HG03378 (cell line): ENCODE measurements at regions not wholly inside any gene's neighbourhood (a gene's known extent, or its start where the extent isn't known, plus 50 kb on each side); places are given as distances from the start of the nearest gene placed in this dataset.

Source experiments
- ATAC-seq: cut with Tn5 transposase; IDR thresholded peaks from one replicate; pipeline ENCODE4 v1.9.1; 2021; ENCODE audit warnings: mild to moderate bottlenecking, moderate library complexity; ENCODE audit not compliant: unreplicated experiment

- no peak for ATAC-seq
Observed at GRCh38 chr17:74099442-74100340, 103.8 kb upstream of the RPL38 start.

DNA sequence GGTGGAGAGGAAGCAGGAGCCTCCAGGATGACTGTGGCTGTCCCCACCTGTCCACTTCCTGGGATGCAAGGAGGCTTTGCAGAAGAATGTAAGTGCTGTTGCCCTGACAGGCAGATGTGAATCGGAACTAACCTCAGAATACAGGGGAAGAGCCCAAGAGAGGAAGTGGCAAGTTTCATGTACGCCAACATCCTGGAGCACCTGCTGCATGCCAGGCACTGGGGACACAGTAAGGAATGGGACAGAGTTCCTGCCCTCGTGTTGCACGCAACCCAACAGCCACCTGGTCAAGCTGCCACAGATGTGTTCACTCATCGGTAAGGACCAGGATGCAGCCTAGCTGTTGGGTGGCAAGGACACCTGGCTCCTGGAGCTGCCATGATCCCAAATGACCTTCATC lies 98.6 kb upstream of the RPL38 start:
- no peak for ATAC-seq

DNA sequence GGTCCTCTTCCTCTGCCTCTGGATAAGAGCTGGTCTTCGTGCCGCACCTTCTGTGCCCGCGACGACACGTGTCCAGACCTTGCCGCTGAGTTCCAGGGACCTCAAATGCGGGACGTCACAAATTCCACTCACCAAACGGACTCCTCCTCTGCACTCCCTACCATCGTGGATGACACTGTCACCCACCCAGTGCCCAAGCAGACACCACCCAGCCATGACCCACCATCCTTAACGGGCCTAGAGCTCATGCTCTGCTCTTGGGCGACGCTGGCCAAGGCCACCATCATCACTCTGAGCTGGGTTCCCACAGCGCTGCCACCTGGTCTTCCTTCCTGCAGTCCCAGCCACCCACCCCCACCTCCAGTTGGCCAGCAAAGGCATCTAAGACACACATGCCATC lies 96.4 kb upstream of the RPL38 start:
- ATAC-seq, result no peak

DNA sequence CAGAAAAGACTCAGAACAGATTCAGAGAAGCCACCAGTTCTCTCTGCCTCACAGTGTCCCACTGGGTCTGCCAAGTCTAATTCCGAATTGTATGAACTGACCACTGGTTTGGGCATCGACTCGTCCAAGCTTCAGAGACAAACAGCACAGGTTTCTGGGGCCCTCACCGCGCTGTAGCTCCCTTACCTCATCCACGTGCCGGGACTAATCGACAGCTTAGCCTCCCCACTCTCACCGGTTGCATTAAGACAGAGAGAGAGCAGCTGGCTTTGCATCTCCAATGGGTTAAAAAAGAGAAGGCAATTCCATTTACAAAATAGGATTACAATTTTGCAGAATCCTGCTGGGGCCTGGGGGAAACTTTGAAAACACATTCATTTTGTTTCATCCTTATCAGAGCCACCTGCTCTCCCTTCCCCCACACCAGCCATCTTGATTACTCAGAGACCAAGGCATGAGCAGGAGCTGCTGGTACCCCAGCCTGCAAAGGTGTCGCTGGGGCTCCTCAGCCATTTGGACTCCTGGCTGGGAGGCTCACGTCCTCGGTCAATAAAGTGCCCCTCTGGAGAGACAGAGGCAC lies 95.3 kb upstream of the RPL38 start:
- ATAC-seq, result no peak

DNA sequence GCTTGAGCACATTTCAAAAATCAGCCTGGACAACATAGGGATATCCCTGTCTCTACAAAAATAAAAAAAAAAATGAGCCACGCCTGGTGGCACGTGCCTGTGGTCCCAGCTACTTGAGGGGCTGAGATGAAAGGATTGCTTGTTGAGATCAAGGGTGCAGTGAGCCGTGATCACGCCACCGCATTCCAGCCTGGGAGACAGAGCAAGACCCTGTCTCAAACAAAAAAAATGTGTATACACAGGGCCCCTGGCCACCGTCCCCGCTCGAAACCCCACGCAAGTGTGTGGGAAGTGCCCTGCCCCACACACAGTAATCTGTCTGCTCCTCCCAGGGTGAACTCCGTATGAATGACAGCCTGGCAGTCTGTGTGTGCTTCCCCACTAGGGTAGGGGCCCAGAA lies 93.0 kb upstream of the RPL38 start:
- no peak for ATAC-seq

DNA sequence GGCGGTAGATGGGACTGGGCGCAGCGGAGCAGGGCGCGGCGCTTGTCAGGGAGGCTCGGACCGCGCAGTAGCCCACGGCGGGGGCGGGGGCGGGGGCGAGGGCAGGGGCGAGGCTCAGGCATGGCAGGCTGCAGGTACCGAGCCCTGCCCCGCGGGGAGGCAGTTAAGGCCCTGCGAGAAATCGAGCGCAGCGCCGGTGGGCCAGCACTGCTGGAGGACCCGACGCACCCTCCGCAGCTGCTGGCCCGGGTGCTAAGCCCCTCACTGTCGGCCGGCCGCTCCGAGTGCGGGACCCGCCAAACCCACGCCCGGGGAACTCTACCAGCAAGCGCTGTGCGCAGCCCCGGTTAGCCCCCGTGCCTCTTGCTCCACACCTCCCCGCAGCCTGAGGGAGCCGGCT lies 90.2 kb upstream of the RPL38 start:
- no peak for ATAC-seq

GRCh38 chr17:74113952-74114351 lies 89.5 kb upstream of the RPL38 start:
- ATAC-seq, result no peak

DNA sequence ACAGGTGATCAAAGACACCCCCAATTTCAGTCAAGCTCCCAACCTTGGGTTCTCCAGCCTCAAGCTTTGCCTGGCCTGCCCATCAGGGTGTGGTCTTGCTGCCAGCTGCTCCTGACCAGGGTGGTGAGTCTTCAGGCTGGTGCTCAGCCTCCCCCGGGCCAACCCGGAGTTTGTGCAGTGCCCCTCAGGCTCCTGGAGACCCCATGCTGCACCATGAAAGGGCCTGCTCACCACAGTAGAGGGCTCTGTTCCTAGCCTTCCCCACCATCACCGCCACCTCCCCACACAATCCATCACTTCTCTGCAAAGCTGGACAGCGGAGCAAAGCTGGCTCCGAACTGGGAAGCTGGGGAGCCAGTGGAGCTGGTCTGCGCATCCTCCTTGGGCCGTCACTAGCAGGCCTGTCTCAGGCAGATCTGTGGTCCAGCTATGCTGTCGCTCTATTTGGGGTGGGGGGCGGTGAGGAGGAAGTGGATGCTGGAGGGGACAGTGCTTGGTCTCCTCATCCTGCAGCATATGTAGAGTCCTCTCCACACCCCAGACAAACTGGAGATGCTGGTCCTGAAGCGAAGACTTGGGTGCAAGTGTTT lies 88.5 kb upstream of the RPL38 start:
- ATAC-seq, result no peak

DNA sequence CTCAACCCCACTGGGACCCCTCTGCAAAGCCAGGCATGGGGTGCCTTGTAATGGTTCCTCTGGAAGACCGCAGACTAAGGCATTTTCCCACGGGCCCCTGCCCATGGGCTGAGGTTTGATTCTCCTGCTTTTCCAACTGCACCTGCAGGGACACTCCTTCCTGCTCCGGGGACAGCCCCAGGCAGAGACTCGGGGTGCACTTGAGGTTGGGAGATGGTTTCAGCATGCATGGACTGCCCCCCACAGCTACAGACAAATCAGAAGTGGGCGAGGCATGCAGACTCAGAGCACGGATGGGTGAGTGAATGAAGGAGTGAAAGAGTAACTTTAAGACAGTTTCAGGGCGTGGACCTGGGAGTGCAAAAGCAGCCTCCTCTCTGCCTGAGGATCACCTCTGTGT lies 87.9 kb upstream of the RPL38 start:
- no peak for ATAC-seq

- no peak for ATAC-seq
Observed at GRCh38 chr17:74116087-74116717, 87.3 kb upstream of the RPL38 start.

GRCh38 chr17:74117087-74117698 lies 86.3 kb upstream of the RPL38 start:
- no peak for ATAC-seq

DNA sequence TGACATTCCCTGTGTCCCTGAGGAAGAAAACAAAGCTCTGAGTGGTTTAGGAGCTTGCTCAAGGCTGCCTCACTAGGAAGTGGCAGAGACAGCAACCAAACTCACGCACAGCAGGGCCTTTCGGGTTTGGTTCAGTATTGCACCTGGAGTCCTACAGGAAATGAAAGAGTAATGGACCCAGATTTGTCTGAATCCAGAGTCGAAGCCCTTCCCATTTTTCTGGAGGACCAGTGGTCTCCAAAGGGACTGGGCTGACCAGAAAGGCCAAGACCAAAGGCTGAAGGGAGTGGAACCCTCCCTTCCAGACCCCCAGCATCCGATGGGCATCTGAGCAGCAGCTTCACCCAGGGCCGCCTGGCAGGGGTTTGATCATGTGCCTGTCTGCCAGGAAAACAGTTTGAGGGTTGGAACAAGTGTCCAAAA lies 85.5 kb upstream of the RPL38 start:
- ATAC-seq, result no peak

DNA sequence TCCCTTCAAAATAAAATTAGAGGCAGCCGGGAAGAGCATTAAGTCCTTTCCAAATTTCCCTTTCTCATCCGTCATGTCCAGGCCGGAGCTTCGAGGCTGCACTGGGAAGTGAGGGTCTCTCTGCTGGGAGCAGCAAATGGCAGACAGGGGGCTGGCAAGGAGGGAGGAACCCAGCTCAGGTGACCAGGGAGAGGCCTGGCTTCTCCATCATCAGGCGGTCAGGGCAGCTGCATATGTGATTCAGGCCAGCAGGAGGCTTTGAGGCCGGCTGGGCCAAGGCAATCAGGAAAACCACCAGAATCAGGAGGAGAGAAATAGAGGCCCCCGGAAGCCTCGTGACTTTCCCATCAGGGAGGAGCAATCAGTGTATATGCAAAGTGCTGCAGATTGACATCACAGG lies 85.0 kb upstream of the RPL38 start:
- no peak for ATAC-seq

GRCh38 chr17:74119049-74119580 lies 84.4 kb upstream of the RPL38 start:
- ATAC-seq, result no peak

DNA sequence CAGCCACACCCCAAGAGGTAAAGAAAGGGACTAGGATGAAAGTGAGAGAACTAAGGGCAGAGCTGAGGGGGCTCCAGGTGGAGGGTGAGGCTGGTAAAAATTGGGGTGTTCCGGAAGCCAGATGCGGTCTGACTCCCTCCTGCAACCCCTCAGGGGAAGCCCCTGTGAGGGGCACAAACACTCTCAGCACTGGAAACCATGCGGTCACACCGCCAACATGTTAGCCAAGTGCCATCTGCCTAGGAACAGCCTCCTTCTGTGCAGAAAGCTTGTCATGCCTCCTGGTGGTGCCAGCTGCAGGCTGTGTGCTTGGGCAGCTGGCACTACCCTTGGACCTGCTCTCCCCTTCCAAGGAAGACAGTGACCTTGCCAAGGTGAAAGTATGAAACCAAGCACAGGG lies 83.5 kb upstream of the RPL38 start:
- ATAC-seq, result no peak

- no peak for ATAC-seq
Observed at GRCh38 chr17:74123350-74123749, 80.1 kb upstream of the RPL38 start.

DNA sequence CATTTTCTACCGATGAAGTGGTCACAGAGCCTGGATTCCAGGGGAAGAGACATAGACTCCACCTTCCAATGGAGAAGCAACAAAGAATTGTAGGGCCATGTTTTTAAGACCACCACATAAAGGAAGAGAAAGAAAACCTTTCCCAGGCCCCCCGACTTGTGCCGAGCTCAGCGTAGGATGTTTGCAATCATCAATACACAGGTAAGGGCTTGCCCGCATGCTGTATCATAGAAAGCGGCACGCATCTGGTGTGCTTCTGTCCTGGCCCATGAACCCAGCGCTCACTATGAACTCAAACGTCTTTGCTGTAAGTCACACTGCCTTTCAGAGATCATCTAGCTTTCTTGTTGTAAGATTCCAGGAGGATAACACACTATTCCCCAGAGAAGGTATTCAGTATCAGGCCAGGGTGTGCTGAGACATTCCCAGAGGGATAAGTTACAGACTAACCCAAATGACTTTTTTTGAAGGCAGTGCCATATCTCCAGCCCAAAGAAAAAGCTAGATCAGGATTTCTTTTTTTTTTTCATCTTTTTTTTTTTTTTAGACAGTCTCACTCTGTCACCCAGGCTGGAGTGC lies 79.5 kb upstream of the RPL38 start:
- no peak for ATAC-seq

GRCh38 chr17:74125156-74125555 lies 78.3 kb upstream of the RPL38 start:
- ATAC-seq, result no peak

- no peak for ATAC-seq
Observed at GRCh38 chr17:74126179-74126900, 77.1 kb upstream of the RPL38 start.

- ATAC-seq, result no peak
Observed at GRCh38 chr17:74126959-74127358, 76.5 kb upstream of the RPL38 start.
